GM10248 (cell line): ENCODE measurements at regions not wholly inside any gene's neighbourhood (a gene's known extent, or its start where the extent isn't known, plus 50 kb on each side); places are given as distances from the start of the nearest gene placed in this dataset.
"Not testable (repeated sequence)": the region's sequence is repeated elsewhere in the genome, so short reads cannot be mapped to it uniquely, and the experiment has no call there.

Experiments used
- CTCF ChIA-PET: fragments of 300-600 bp; sonication (Branson Sonifier 250); formaldehyde crosslinking; extraction: SDS; loops from one replicate; lab custom pipeline; 2021; ENCODE audit warnings: antibody characterized with exemption; lab: Yijun Ruan, JAX
- POLR2A ChIA-PET: fragments of 350-650 bp; sonication (Branson Sonifier 250); formaldehyde crosslinking; extraction: SDS; loops from one replicate; lab custom pipeline; 2020; ENCODE audit warnings: antibody characterized with exemption; lab: Yijun Ruan, JAX
- DNase-seq: peaks from one replicate; pipeline ENCODE4 v3.0.0; 2012; ENCODE audit errors: extremely low spot score
- CTCF ChIP-seq: IDR thresholded peaks from 2 replicates; pipeline ENCODE4 v1.5.1; 2012; ENCODE audit warnings: mild to moderate bottlenecking, low read depth; ENCODE audit errors: extremely low read depth, missing control alignments, control extremely low read depth

GRCh38 chr7:34438436-34438835 is 219.6 kb upstream of the NPSR1 start:
- POLR2A ChIA-PET, result no interaction called here
- TF ChIP-seq CTCF, result no peak
- CTCF ChIA-PET, result no interaction called here
- no peak for DNase-seq

GRCh38 chr7:34445653-34446052 is 212.4 kb upstream of the NPSR1 start:
- TF ChIP-seq CTCF, result no peak
- no peak for DNase-seq
- CTCF ChIA-PET, result no interaction called here
- POLR2A ChIA-PET, result no interaction called here

GRCh38 chr7:34448531-34448930 is 209.5 kb upstream of the NPSR1 start:
- CTCF ChIA-PET, DNase-seq, POLR2A ChIA-PET: not testable (repeated sequence)

GRCh38 chr7:34449765-34450164 is 208.3 kb upstream of the NPSR1 start:
- DNase-seq, result no peak
- ChIA-PET POLR2A (no interaction called here), CTCF (no interaction called here)
- TF ChIP-seq CTCF, result no peak

- no peak for DNase-seq
- CTCF ChIA-PET, result interaction anchor here (1.2 to 1.5 kb wide), 2 partner anchors 14 to 86 kb away, joined by 3 to 5 read pairs; no protein-coding TSS in a partner anchor
- no peak for TF ChIP-seq CTCF
- POLR2A ChIA-PET, result interaction anchor here (0.7 kb wide), 1 partner anchor 10 kb away, joined by 6 read pairs; no protein-coding TSS in a partner anchor
Measured at GRCh38 chr7:34451183-34451582, 206.8 kb upstream of the NPSR1 start.

GRCh38 chr7:34451923-34452322 is 206.1 kb upstream of the NPSR1 start:
- POLR2A ChIA-PET, result no interaction called here
- CTCF ChIA-PET, result interaction anchor here (1.2 to 1.5 kb wide), 2 partner anchors 13 to 86 kb away, joined by 3 to 5 read pairs; no protein-coding TSS in a partner anchor
- no peak for TF ChIP-seq CTCF
- DNase-seq, result no peak

GRCh38 chr7:34452363-34452762 is 205.7 kb upstream of the NPSR1 start:
- no peak for DNase-seq
- TF ChIP-seq CTCF, result no peak
- CTCF ChIA-PET, result interaction anchor here (1.2 to 1.5 kb wide), 2 partner anchors 13 to 85 kb away, joined by 3 to 5 read pairs; no protein-coding TSS in a partner anchor
- POLR2A ChIA-PET, result no interaction called here
